K562 (cell line): ENCODE measurements at regions not wholly inside any gene's neighbourhood (a gene's known extent, or its start where the extent isn't known, plus 50 kb on each side); places are given as distances from the start of the nearest gene placed in this dataset.

ENCODE experiments used
- ETS1 ChIP-seq: conservative IDR thresholded peaks from 2 replicates; pipeline ENCODE4 v1.6.1; 2011; ENCODE audit warnings: low read depth, mild to moderate bottlenecking, low read length; ENCODE audit not compliant: control insufficient read depth
- HNRNPK ChIP-seq: fragments of 200-400 bp; formaldehyde crosslinking; IDR thresholded peaks from one replicate; pipeline ENCODE4 v1.6.1; 2018; ENCODE audit warnings: mild to moderate bottlenecking, low read depth, low read length; ENCODE audit not compliant: poor library complexity, severe bottlenecking
- KDM4B ChIP-seq, 2 experiments: fragments of 450-650 bp in 1 of 2; sonication (generic) in 1 of 2; IDR thresholded peaks; 2 replicates each; pipeline ENCODE4 v1.6.1; 2016 to 2017; ENCODE audit warnings: borderline replicate concordance in 2 of 2, antibody characterized with exemption in 1 of 2, low read depth in 1 of 2, mild to moderate bottlenecking in 1 of 2
- KLF6 ChIP-seq: fragments of 250-450 bp; sonication (Bioruptor Pico); IDR thresholded peaks from 2 replicates; pipeline ENCODE4 v1.4.0; 2020; ENCODE audit warnings: mild to moderate bottlenecking, moderate library complexity, borderline replicate concordance
- MYNN ChIP-seq, 2 experiments: sonication (generic); formaldehyde crosslinking in 1 of 2; IDR thresholded peaks; 2 replicates each; pipeline versions ENCODE4 v1.5.0 to v1.6.1; 2016 to 2020; ENCODE audit warnings: antibody characterized with exemption in 1 of 2, missing genetic modification reagents in 1 of 2
- ZNF134 ChIP-seq: fragments of 250-450 bp; sonication (Bioruptor Pico); conservative IDR thresholded peaks from 2 replicates; pipeline ENCODE4 v1.4.0; 2020

- TF ChIP-seq ZNF134 (CRISPR knock-in tag) (no peak), HNRNPK (no peak), ETS1 (no peak), KLF6 (CRISPR knock-in tag) (no peak), KDM4B (IDR thresholded peaks at IDR 0.05; ENCODE audit: borderline replicate concordance in 2 of 2, low read depth in 1 of 2) (no peak), MYNN (IDR thresholded peaks at IDR 0.05) (no peak), MYNN (CRISPR knock-in tag; IDR thresholded peaks at IDR 0.05) (no peak)
Observed at GRCh38 chr1:199282751-199283305, 644.0 kb downstream of the PTPRC start.
